ENCODE measurements at regions not wholly inside any gene's neighbourhood (a gene's known extent, or its start where the extent isn't known, plus 50 kb on each side); places are given as distances from the start of the nearest gene placed in this dataset.

- no peak for TF ChIP-seq POLR2A (IDR thresholded peaks at IDR 0.05)
- TF ChIP-seq, protein P1, sequence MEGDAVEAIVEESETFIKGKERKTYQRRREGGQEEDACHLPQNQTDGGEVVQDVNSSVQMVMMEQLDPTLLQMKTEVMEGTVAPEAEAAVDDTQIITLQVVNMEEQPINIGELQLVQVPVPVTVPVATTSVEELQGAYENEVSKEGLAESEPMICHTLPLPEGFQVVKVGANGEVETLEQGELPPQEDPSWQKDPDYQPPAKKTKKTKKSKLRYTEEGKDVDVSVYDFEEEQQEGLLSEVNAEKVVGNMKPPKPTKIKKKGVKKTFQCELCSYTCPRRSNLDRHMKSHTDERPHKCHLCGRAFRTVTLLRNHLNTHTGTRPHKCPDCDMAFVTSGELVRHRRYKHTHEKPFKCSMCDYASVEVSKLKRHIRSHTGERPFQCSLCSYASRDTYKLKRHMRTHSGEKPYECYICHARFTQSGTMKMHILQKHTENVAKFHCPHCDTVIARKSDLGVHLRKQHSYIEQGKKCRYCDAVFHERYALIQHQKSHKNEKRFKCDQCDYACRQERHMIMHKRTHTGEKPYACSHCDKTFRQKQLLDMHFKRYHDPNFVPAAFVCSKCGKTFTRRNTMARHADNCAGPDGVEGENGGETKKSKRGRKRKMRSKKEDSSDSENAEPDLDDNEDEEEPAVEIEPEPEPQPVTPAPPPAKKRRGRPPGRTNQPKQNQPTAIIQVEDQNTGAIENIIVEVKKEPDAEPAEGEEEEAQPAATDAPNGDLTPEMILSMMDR (IDR thresholded peaks at IDR 0.05), result no peak
- Histone ChIP-seq H3K27me3 (no peaks in the 10 kb centered on the region), H3K27ac (no peak overlapping the region), H3K9me3 (replicated peaks in 1 of 3) (no peaks in the 10 kb centered on the region), H3K36me3 (replicated peaks in 1 of 2) (no peaks in the 10 kb centered on the region), H3K4me1 (replicated peaks in 1 of 2) (no peaks in the 10 kb centered on the region), H3K4me3 (no peak overlapping the region)
- 33 to 68% (median 55%) methylated on average over 1 of the region's 1 CpG for WGBS, 4 donors
- intact Hi-C loops (cut with DNase I), result no loop called here
- DNase-seq, result no peak
These were observed 220.2 kb upstream of the STEAP1 start for GRCh38 chr7:89934101-89934500.

DNA sequence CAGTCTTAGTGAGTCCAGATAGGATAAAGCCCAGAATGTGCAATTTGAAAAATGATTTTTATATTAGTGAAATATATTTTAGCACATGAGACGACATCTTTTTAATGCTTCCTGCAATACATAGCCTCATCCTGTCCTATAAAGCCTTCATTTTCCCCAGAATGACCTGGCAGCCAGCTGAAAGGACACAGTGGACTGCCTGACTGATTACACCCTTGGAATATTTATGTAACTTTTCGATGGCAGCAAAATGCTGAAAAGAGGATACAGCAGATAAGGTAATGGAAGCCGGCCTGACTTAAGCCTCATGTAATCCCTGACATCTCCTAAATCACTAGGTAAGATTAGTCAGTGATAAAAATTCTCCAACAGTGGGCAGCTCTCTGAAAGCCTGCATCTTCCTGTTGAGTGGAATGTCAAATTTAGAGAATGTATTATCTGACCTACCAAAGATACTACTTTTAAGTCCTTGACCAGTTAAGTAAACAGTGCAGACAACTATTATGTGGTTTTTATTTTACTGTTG is 210.7 kb upstream of the STEAP1 start:
- WGBS, 4 donors, result 20 to 30% (median 21%) methylated on average over 3 of the region's 3 CpGs
- H3K27ac ChIP-seq, result no peak overlapping the region
- DNase-seq, result peak in 1 of 7 donors; percentile 14
- intact Hi-C loops (cut with DNase I), result no loop called here
- H3K36me3 ChIP-seq (replicated peaks in 1 of 2), result no peaks in the 10 kb centered on the region
- no peaks in the 10 kb centered on the region for H3K4me1 ChIP-seq (replicated peaks in 1 of 2)
- TF ChIP-seq POLR2A (IDR thresholded peaks at IDR 0.05), result no peak
- TF ChIP-seq, protein P1 (IDR thresholded peaks at IDR 0.05), result no peak
- H3K27me3 ChIP-seq, result no peaks in the 10 kb centered on the region
- no peak overlapping the region for H3K4me3 ChIP-seq
- no peaks in the 10 kb centered on the region for H3K9me3 ChIP-seq (replicated peaks in 1 of 3)

DNA sequence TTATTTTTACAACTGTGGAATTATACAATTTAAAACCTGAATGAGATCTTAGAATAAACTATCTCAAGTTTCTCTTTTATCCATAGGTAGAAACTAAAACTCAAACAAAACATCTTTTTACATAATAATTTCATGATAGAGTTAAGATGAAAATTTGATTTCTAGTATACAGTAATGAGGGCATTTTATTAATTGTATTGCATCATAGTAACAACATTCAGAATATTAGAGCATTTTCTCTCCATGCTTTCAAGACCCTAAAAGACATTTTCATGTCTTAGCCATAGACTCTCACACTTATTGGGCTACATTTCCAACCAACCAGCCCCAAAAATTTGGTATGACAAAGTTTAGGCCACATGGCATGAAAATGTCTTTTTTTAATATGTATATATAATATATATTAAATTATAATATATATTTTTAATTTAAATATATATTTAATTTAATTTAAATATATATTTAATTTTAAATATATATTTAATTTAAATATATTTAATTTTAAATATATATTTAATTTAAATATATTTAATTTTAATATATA is 195.7 kb upstream of the STEAP1 start:
- H3K27me3 ChIP-seq, result no peaks in the 10 kb centered on the region
- DNase-seq, result no peak
- TF ChIP-seq POLR2A (IDR thresholded peaks at IDR 0.05), result no peak
- TF ChIP-seq, protein P1 (IDR thresholded peaks at IDR 0.05), result no peak
- H3K9me3 ChIP-seq (replicated peaks in 1 of 3), result no peaks in the 10 kb centered on the region
- intact Hi-C loops (cut with DNase I), result no loop called here
- no peak overlapping the region for H3K4me3 ChIP-seq
- H3K27ac ChIP-seq, result no peak overlapping the region
- no peaks in the 10 kb centered on the region for H3K4me1 ChIP-seq (replicated peaks in 1 of 2)
- H3K36me3 ChIP-seq (replicated peaks in 1 of 2), result no peaks in the 10 kb centered on the region

DNA sequence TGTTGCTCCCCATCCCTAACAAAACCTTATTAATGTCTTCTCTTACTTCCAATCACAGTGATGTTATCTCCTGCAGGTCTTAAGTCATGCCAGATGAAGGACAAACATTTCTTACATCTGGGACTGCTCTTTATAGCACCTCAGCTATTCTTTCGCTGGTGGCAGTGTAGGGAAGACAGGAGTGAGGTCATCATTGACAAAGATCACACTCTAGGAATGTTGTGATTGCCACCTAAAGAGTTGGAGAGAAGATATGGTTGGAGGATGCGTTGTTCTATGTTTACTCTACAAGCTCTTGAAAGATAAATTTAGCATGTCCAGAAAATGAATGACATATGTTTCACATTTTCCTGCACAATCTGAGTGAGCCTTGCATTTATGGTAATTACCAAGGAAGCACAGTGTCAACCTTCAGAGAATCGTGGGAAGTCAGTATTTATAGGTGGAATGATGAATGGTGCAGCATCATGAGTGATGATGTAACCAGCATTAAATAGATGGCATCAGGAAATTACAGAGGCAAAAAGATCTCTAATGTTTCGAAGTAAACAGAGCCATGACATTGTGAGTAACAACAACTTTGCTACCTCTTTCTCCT is 188.1 kb upstream of the STEAP1 start:
- H3K27ac ChIP-seq, result no peak overlapping the region
- no peak for DNase-seq
- H3K9me3 ChIP-seq (replicated peaks in 1 of 3), result no peaks in the 10 kb centered on the region
- WGBS, 4 donors, result 58 to 64% (median 61%) methylated on average over 4 of the region's 4 CpGs
- H3K4me1 ChIP-seq (replicated peaks in 1 of 2), result no peaks in the 10 kb centered on the region
- TF ChIP-seq, protein P1 (IDR thresholded peaks at IDR 0.05), result no peak
- TF ChIP-seq POLR2A (IDR thresholded peaks at IDR 0.05), result no peak
- intact Hi-C loops (cut with DNase I), result no loop called here
- no peak overlapping the region for H3K4me3 ChIP-seq
- no peaks in the 10 kb centered on the region for H3K36me3 ChIP-seq (replicated peaks in 1 of 2)
- no peaks in the 10 kb centered on the region for H3K27me3 ChIP-seq
